Retina (tissue), 1 donor: ENCODE measurements at regions not wholly inside any gene's neighbourhood (a gene's known extent, or its start where the extent isn't known, plus 50 kb on each side); places are given as distances from the start of the nearest gene placed in this dataset.
"Not testable (repeated sequence)": the region's sequence is repeated elsewhere in the genome, so short reads cannot be mapped to it uniquely, and the experiment has no call there.

Experiments
- DNase-seq: peaks from one replicate; pipeline ENCODE4 v3.0.0-alpha.2; 2016

GRCh38 chr20:29296256-29297230 is 1960.9 kb upstream of the DEFB115 start:
- no peak for DNase-seq

- no peak for DNase-seq
These were observed 1959.8 kb upstream of the DEFB115 start for GRCh38 chr20:29297411-29298270.

DNA sequence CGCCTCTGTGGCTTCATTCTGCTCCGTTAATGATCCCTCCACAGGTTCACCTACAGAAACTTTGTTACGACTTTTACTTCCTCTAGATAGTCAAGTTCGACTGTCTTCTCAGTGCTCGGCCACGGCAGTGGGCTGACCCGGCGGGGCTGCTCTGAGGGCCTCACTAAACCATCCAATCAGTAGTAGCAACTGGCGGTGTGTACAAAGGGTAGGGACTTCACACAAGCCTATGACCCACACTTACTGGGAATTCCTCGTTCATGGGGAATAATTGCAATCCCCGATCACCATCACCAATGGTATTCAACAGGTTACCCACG is 1959.2 kb upstream of the DEFB115 start:
- DNase-seq, result no peak

GRCh38 chr20:29298759-29299613 is 1958.5 kb upstream of the DEFB115 start:
- no peak for DNase-seq

- no peak for DNase-seq
These were observed 1957.5 kb upstream of the DEFB115 start for GRCh38 chr20:29299811-29300578.

DNA sequence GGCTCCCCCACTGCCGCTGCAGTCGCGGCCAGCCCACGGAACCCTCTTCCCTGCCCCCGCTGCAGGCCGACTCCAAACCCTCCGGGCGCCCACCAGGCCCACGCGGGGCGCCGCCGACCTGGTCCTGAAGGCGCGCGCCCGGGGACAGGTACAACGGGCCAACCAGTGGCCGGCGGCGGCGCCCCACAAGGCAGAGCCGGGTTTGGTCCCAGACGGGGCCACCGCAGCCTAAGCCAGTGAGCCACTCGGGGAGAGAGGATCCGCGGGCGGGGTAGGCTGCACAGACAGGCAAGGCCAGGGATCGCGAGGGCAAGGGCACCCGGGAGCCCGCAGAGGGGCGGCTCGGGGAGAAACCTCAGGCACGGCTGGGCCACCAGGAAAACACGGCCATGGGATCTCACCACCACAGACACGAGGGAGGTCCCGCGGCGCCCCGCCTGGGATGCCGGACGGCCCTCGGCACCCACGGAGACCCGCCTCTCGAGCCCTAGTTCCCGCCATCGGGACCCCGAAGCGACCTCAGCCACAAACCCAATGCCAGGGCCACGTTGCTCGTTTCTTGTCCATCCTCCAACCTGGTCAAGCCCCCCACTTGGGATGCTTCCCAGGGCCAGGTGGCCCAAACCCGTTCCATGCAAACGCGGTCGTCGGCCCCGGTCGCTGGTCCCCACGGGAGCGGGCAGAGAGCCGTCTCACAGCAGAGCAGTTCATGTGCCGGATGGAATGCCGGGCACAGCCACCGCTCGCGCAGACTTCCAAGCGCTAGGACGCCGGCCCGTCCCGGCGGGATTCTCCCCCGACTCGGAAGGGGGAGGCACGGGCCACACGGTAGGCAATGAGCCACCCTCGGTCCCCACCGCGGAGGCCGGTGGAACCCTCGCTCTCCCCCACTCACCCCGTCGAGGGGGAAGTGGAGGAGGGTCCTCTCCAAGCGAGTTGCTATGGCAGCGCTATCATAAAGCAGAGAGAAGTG is 1956.6 kb upstream of the DEFB115 start:
- DNase-seq, result no peak

- DNase-seq, result no peak
These were observed 1955.7 kb upstream of the DEFB115 start for GRCh38 chr20:29301624-29302259.

DNA sequence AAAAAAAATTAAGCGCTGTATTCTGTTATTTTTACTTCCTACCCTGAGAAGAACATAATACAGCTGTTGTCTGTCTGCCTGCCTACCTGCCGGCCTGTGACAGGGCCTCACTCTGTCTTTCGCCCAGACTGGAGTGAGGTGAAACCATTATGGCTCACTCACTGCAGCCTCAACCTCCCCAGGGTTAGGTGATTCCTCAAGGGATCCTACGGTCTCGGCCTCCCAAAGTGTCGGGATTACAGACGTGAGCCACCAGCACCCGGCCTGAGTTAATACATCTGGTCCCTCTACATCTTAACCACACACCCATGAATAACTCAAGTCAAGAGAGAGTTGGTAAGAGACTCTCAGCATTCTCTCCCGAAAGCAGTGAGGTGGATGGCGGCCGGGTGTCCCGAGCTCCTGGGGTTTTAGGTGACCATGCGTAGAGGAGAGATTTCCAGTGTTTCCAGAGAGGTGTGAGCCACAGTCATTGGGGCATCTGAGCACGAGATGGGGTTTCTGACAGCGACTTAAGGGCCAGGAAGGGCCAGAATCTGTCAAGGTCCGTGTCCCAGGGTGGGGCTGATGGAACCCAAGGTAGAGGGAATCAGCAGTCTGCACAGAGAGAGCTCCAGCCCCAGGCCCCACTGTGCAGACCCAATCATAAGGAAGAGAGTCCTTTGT is 1954.4 kb upstream of the DEFB115 start:
- no peak for DNase-seq

- no peak for DNase-seq
These were observed 1950.9 kb upstream of the DEFB115 start for GRCh38 chr20:29306390-29307072.

- DNase-seq, result not testable (repeated sequence)
These were observed 1950.0 kb upstream of the DEFB115 start for GRCh38 chr20:29307484-29307883.

DNA sequence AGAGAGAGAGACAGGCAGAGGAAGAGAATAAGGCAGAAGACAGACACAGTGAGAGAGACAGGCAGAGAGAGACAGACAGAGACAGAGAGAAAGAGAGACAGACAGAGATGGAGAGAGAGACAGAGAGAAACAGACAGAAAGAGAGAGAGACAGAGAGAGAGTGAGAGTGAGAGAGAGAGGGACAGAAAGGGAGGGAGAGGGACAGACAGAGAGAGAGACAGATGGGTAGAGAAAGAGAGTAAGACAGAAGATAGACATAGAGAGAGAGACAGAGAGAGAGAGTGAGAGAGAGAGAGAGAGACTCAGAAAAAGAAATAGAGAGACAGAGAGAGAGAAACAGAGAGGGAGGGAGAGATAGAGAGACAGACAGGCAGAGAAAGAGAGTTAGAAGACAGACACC is 1948.5 kb upstream of the DEFB115 start:
- DNase-seq, result not testable (repeated sequence)

GRCh38 chr20:29309481-29309880 is 1948.0 kb upstream of the DEFB115 start:
- DNase-seq, result not testable (repeated sequence)

GRCh38 chr20:29311046-29311445 is 1946.4 kb upstream of the DEFB115 start:
- not testable (repeated sequence) for DNase-seq

GRCh38 chr20:29312679-29313078 is 1944.8 kb upstream of the DEFB115 start:
- not testable (repeated sequence) for DNase-seq

GRCh38 chr20:29313481-29313880 is 1944.0 kb upstream of the DEFB115 start:
- DNase-seq, result no peak

- DNase-seq, result no peak
These were observed 1943.2 kb upstream of the DEFB115 start for GRCh38 chr20:29314294-29314693.

GRCh38 chr20:29318871-29319461 is 1938.5 kb upstream of the DEFB115 start:
- DNase-seq, result no peak

- no peak for DNase-seq
These were observed 1937.7 kb upstream of the DEFB115 start for GRCh38 chr20:29319725-29320124.
